ENCODE measurements at regions not wholly inside any gene's neighbourhood (a gene's known extent, or its start where the extent isn't known, plus 50 kb on each side); places are given as distances from the start of the nearest gene placed in this dataset.

GRCh38 chr10:2929480-2930258 is 137.7 kb upstream of the PFKP start:
- ATAC-seq (ENCODE audit: poor library complexity) (no peak), DNase-seq (no peak)
- intact Hi-C loops (cut with DNase I) = loop anchor here (5.0 to 10.0 kb wide), 2 partner anchors 113 to 1845 kb away; no protein-coding TSS in a partner anchor

GRCh38 chr10:2927958-2928840 is 139.1 kb upstream of the PFKP start:
- intact Hi-C loops (cut with DNase I) = loop anchor here (5.0 to 10.0 kb wide), 2 partner anchors 114 to 1847 kb away; no protein-coding TSS in a partner anchor
- peak; percentile 53 for DNase-seq
- peak; percentile 83 for ATAC-seq (ENCODE audit: poor library complexity)

- no peak for ATAC-seq (ENCODE audit: poor library complexity)
- intact Hi-C loops (cut with DNase I) = loop anchor here (5.0 to 10.0 kb wide), 2 partner anchors 115 to 1848 kb away; no protein-coding TSS in a partner anchor
- DNase-seq = no peak
Observed at GRCh38 chr10:2926918-2927660, 140.3 kb upstream of the PFKP start.

GRCh38 chr10:2925631-2926030 is 141.7 kb upstream of the PFKP start:
- intact Hi-C loops (cut with DNase I) = loop anchor here (5.0 to 10.0 kb wide), 2 partner anchors 117 to 1849 kb away; no protein-coding TSS in a partner anchor
- DNase-seq (peak; percentile 78), ATAC-seq (ENCODE audit: poor library complexity) (peak; percentile 60)

- ATAC-seq (ENCODE audit: poor library complexity) (no peak), DNase-seq (no peak)
- intact Hi-C loops (cut with DNase I) = loop anchor here (10.0 kb wide), 1 partner anchor 1850 kb away; no protein-coding TSS in a partner anchor
Observed at GRCh38 chr10:2924431-2924830, 142.9 kb upstream of the PFKP start.

GRCh38 chr10:2921956-2922680 is 145.2 kb upstream of the PFKP start:
- intact Hi-C loops (cut with DNase I) = loop anchor here (10.0 kb wide), 1 partner anchor 1853 kb away; no protein-coding TSS in a partner anchor
- no peak for DNase-seq
- ATAC-seq (ENCODE audit: poor library complexity) = no peak

- intact Hi-C loops (cut with DNase I) = loop anchor here (10.0 kb wide), 1 partner anchor 1854 kb away; no protein-coding TSS in a partner anchor
Observed at GRCh38 chr10:2920637-2921036, 146.7 kb upstream of the PFKP start.

GRCh38 chr10:2920168-2920567 is 147.2 kb upstream of the PFKP start:
- DNase-seq (no peak), ATAC-seq (ENCODE audit: poor library complexity) (no peak)
- intact Hi-C loops (cut with DNase I) = loop anchor here (10.0 kb wide), 1 partner anchor 1855 kb away; no protein-coding TSS in a partner anchor

More at GRCh38 chr10:2920637-2921036, 146.7 kb upstream of the PFKP start:
- no peak for DNase-seq
- no peak for ATAC-seq (ENCODE audit: poor library complexity)

GRCh38 chr10:2919016-2919415 is 148.3 kb upstream of the PFKP start:
- ATAC-seq (ENCODE audit: poor library complexity) = no peak
- intact Hi-C loops (cut with DNase I) = no loop called here
- DNase-seq = no peak

GRCh38 chr10:2918489-2918888 is 148.9 kb upstream of the PFKP start:
- DNase-seq (no peak), ATAC-seq (ENCODE audit: poor library complexity) (no peak)
- intact Hi-C loops (cut with DNase I) = no loop called here

- intact Hi-C loops (cut with DNase I) = no loop called here
- no peak for DNase-seq
- ATAC-seq (ENCODE audit: poor library complexity) = no peak
Observed at GRCh38 chr10:2917926-2918325, 149.4 kb upstream of the PFKP start.

GRCh38 chr10:2915412-2915811 is 151.9 kb upstream of the PFKP start:
- intact Hi-C loops (cut with DNase I) = no loop called here
- DNase-seq (no peak), ATAC-seq (ENCODE audit: poor library complexity) (no peak)

GRCh38 chr10:2914741-2915140 is 152.6 kb upstream of the PFKP start:
- DNase-seq (no peak), ATAC-seq (ENCODE audit: poor library complexity) (no peak)
- intact Hi-C loops (cut with DNase I) = no loop called here

GRCh38 chr10:2913474-2913873 is 153.9 kb upstream of the PFKP start:
- no peak for DNase-seq
- ATAC-seq (ENCODE audit: poor library complexity) = no peak
- intact Hi-C loops (cut with DNase I) = no loop called here

- intact Hi-C loops (cut with DNase I) = no loop called here
- ATAC-seq (ENCODE audit: poor library complexity) = no peak
- DNase-seq = no peak
Observed at GRCh38 chr10:2910656-2911055, 156.7 kb upstream of the PFKP start.

GRCh38 chr10:2909921-2910320 is 157.4 kb upstream of the PFKP start:
- no peak for ATAC-seq (ENCODE audit: poor library complexity)
- intact Hi-C loops (cut with DNase I) = no loop called here
- DNase-seq = no peak

GRCh38 chr10:2908851-2909630 is 158.3 kb upstream of the PFKP start:
- DNase-seq (no peak), ATAC-seq (ENCODE audit: poor library complexity) (no peak)
- intact Hi-C loops (cut with DNase I) = no loop called here
